DLD1 (cell line): ENCODE measurements at regions not wholly inside any gene's neighbourhood (a gene's known extent, or its start where the extent isn't known, plus 50 kb on each side); places are given as distances from the start of the nearest gene placed in this dataset.
"Not testable (repeated sequence)": the region's sequence is repeated elsewhere in the genome, so short reads cannot be mapped to it uniquely, and the experiment has no call there.

Experiments
- in situ Hi-C: cut with HindIII; loops from 2 replicates; pipeline ENCODE4 v1.10.0; 2017; ENCODE audit warnings: low sequenced_read_pairs

GRCh38 chr22:22697377-22698117, 53.1 kb downstream of the GGTLC2 start:
- in situ Hi-C loops, result no loop called here

GRCh38 chr22:22698263-22698750, 53.9 kb downstream of the GGTLC2 start:
- in situ Hi-C loops, result no loop called here

- in situ Hi-C loops, result no loop called here
Observed at GRCh38 chr22:22700631-22701030, 56.2 kb downstream of the GGTLC2 start.

GRCh38 chr22:22701557-22701956, 57.1 kb downstream of the GGTLC2 start:
- in situ Hi-C loops, result not testable (repeated sequence)

GRCh38 chr22:22702237-22703202, 58.1 kb downstream of the GGTLC2 start:
- in situ Hi-C loops, result no loop called here

GRCh38 chr22:22703203-22703570, 58.8 kb downstream of the GGTLC2 start:
- in situ Hi-C loops, result no loop called here

- in situ Hi-C loops, result no loop called here
Observed at GRCh38 chr22:22703715-22704114, 59.3 kb downstream of the GGTLC2 start.

GRCh38 chr22:22704156-22704946, 59.9 kb downstream of the GGTLC2 start:
- in situ Hi-C loops, result no loop called here

- in situ Hi-C loops, result no loop called here
Observed at GRCh38 chr22:22705328-22706100, 61.1 kb downstream of the GGTLC2 start.

- in situ Hi-C loops, result no loop called here
Observed at GRCh38 chr22:22706253-22706915, 62.0 kb downstream of the GGTLC2 start.

- in situ Hi-C loops, result no loop called here
Observed at GRCh38 chr22:22709719-22710445, 65.5 kb downstream of the GGTLC2 start.

GRCh38 chr22:22710719-22711531, 66.5 kb downstream of the GGTLC2 start:
- in situ Hi-C loops, result no loop called here

GRCh38 chr22:22711532-22711913, 67.1 kb downstream of the GGTLC2 start:
- in situ Hi-C loops, result no loop called here

- in situ Hi-C loops, result no loop called here
Observed at GRCh38 chr22:22712092-22712658, 67.8 kb downstream of the GGTLC2 start.

- in situ Hi-C loops, result no loop called here
Observed at GRCh38 chr22:22712666-22713365, 68.4 kb downstream of the GGTLC2 start.

- in situ Hi-C loops, result no loop called here
Observed at GRCh38 chr22:22713416-22713815, 69.0 kb downstream of the GGTLC2 start.

- in situ Hi-C loops, result no loop called here
Observed at GRCh38 chr22:22714600-22715335, 70.4 kb downstream of the GGTLC2 start.
